ENCODE measurements at regions not wholly inside any gene's neighbourhood (a gene's known extent, or its start where the extent isn't known, plus 50 kb on each side); places are given as distances from the start of the nearest gene placed in this dataset.
"Not testable (repeated sequence)": the region's sequence is repeated elsewhere in the genome, so short reads cannot be mapped to it uniquely, and the experiment has no call there.

GRCh38 chr19:34033880-34034279 lies 138.4 kb upstream of the LSM14A start:
- Mint-ChIP-seq H3K27me3 (ENCODE audit: unreplicated experiment) (peaks cover 3% of the 10 kb centered on the region), H3K36me3 (ENCODE audit: unreplicated experiment) (peaks cover 7% of the 10 kb centered on the region), H3K27ac (ENCODE audit: unreplicated experiment) (no peak overlapping the region), H3K4me3 (ENCODE audit: unreplicated experiment) (no peak overlapping the region), H3K4me1 (ENCODE audit: low read depth, unreplicated experiment) (peaks cover 8% of the 10 kb centered on the region), H3K9me3 (ENCODE audit: unreplicated experiment) (peaks cover 1% of the 10 kb centered on the region)
- TF ChIP-seq CTCF (IDR thresholded peaks at IDR 0.05; ENCODE audit: partially characterized antibody, unreplicated experiment): no peak
- no peak for DNase-seq

DNA sequence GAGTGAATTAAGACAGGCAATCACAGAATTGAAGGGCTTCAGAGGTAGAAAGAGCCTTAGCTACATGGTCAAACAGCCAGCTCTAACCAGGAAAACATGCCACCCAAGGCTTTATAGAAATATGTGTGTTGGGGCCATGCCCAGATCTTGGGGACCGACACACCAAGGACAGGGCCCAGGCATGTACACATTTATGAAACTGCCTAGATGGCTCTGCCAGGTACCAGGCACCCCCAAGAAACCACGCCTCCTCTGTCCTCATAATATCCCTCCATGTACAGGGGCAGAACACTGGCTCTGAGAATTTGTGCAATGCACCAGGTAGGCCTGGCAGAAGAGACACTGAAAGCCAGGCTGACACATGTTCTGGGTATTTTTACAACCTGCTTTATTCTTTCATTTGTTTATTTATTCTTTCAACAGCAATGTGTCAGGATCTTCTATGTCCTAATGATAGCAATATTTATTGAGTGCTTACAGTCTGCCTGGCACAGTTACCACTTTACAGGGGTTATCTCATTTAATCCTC lies 137.9 kb upstream of the LSM14A start:
- DNase-seq: no peak
- TF ChIP-seq CTCF (IDR thresholded peaks at IDR 0.05; ENCODE audit: partially characterized antibody, unreplicated experiment): no peak
- Mint-ChIP-seq H3K27ac (ENCODE audit: unreplicated experiment) (no peak overlapping the region), H3K4me3 (ENCODE audit: unreplicated experiment) (no peak overlapping the region), H3K9me3 (ENCODE audit: unreplicated experiment) (peaks cover 1% of the 10 kb centered on the region), H3K36me3 (ENCODE audit: unreplicated experiment) (peaks cover 7% of the 10 kb centered on the region), H3K4me1 (ENCODE audit: low read depth, unreplicated experiment) (peaks cover 8% of the 10 kb centered on the region), H3K27me3 (ENCODE audit: unreplicated experiment) (peaks cover 5% of the 10 kb centered on the region)

GRCh38 chr19:34041925-34042521 lies 130.3 kb upstream of the LSM14A start:
- H3K4me3 Mint-ChIP-seq (ENCODE audit: unreplicated experiment): no peak overlapping the region
- no peaks in the 10 kb centered on the region for H3K36me3 Mint-ChIP-seq (ENCODE audit: unreplicated experiment)
- DNase-seq: peak; percentile 90
- peaks cover 2% of the 10 kb centered on the region for H3K9me3 Mint-ChIP-seq (ENCODE audit: unreplicated experiment)
- H3K27me3 Mint-ChIP-seq (ENCODE audit: unreplicated experiment): peaks cover 5% of the 10 kb centered on the region
- TF ChIP-seq CTCF (IDR thresholded peaks at IDR 0.05; ENCODE audit: partially characterized antibody, unreplicated experiment): peak; percentile 90
- no peaks in the 10 kb centered on the region for H3K4me1 Mint-ChIP-seq (ENCODE audit: low read depth, unreplicated experiment)
- no peak overlapping the region for H3K27ac Mint-ChIP-seq (ENCODE audit: unreplicated experiment)

DNA sequence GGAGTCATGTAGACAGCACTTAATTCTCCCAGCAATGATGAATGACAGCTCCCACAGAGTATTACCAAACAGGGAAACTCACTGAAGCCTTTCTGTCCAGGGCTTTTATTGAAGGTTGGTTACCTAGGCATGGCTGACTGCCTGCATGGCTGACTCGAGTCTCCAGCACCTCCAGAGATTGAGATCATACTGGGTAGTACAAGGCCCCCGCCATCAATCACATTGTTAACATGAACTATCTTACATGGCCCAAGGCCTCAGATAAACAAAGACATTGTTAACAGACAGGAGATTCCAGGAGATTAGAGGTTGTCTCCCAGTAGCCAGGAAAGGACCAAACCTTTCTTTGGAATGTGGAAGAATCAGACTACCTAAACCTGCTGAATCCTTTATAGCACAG lies 128.3 kb upstream of the LSM14A start:
- Mint-ChIP-seq H3K27me3 (ENCODE audit: unreplicated experiment) (peaks cover 5% of the 10 kb centered on the region), H3K9me3 (ENCODE audit: unreplicated experiment) (peaks cover 2% of the 10 kb centered on the region), H3K4me1 (ENCODE audit: low read depth, unreplicated experiment) (no peaks in the 10 kb centered on the region), H3K36me3 (ENCODE audit: unreplicated experiment) (no peaks in the 10 kb centered on the region), H3K4me3 (ENCODE audit: unreplicated experiment) (no peak overlapping the region), H3K27ac (ENCODE audit: unreplicated experiment) (no peak overlapping the region)
- no peak for TF ChIP-seq CTCF (IDR thresholded peaks at IDR 0.05; ENCODE audit: partially characterized antibody, unreplicated experiment)
- DNase-seq: no peak

GRCh38 chr19:34049944-34050343 lies 122.4 kb upstream of the LSM14A start:
- no peaks in the 10 kb centered on the region for H3K36me3 Mint-ChIP-seq (ENCODE audit: unreplicated experiment)
- H3K27me3 Mint-ChIP-seq (ENCODE audit: unreplicated experiment): no peaks in the 10 kb centered on the region
- no peak for TF ChIP-seq CTCF (IDR thresholded peaks at IDR 0.05; ENCODE audit: partially characterized antibody, unreplicated experiment)
- no peak overlapping the region for H3K27ac Mint-ChIP-seq (ENCODE audit: unreplicated experiment)
- H3K4me1 Mint-ChIP-seq (ENCODE audit: low read depth, unreplicated experiment): no peaks in the 10 kb centered on the region
- no peak overlapping the region for H3K4me3 Mint-ChIP-seq (ENCODE audit: unreplicated experiment)
- DNase-seq: no peak
- H3K9me3 Mint-ChIP-seq (ENCODE audit: unreplicated experiment): no peaks in the 10 kb centered on the region

GRCh38 chr19:34050430-34050829 lies 121.9 kb upstream of the LSM14A start:
- not testable (repeated sequence) for H3K4me3 Mint-ChIP-seq (ENCODE audit: unreplicated experiment); H3K27me3 Mint-ChIP-seq (ENCODE audit: unreplicated experiment); DNase-seq; H3K9me3 Mint-ChIP-seq (ENCODE audit: unreplicated experiment); H3K27ac Mint-ChIP-seq (ENCODE audit: unreplicated experiment); H3K36me3 Mint-ChIP-seq (ENCODE audit: unreplicated experiment); H3K4me1 Mint-ChIP-seq (ENCODE audit: low read depth, unreplicated experiment)
